ENCODE measurements at regions not wholly inside any gene's neighbourhood (a gene's known extent, or its start where the extent isn't known, plus 50 kb on each side); places are given as distances from the start of the nearest gene placed in this dataset.

DNA sequence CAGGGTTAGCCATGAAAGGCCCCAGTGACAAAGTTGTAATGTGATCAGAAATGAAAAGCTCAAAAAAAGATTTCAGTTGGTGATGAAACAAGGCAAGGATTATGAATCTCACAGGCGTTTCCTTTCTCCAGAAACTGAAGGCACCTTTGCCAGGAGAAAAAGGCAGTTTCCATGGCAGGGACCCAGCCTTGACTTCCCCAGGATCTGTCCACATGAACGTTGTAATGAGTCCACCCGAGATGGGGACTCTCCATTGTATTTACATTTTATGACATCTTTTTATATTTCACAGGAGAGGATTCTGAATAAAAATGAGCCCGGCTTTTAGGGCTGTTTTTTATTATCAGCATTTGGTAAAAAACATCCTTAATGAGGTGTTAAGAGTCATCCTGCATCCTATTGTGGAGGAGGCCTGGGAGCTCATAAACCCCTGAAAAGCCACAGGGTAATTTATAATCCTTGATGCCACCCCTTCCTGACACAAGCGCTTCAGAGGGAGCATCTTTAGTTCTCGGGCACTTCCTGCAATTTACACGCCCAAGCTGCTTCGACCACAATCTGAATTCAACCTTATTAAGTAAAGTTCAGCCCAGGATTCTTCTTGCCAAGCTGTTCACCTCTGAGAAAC lies 74.1 kb upstream of the SALL4 start:
- no peak for DNase-seq (ENCODE audit: low spot score)

DNA sequence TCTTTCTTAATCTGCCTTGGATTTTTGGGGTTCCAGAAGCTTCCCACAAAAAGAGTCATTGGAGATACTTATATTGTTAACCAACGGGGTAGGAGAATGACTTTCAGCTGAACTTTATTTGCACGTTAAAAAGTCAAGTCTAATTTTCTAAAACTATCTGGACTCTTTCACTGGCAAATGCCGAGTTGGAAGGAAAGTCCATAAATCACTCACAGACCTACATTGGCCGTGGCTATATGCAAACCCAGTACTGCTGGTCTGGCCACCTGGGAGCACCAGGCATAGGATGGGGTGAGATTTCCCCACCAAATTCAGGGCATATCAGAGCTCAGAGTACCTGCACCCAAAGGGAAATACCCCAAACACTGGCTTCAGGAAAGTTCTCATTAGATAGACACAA lies 71.3 kb upstream of the SALL4 start:
- no peak for DNase-seq (ENCODE audit: low spot score)

DNA sequence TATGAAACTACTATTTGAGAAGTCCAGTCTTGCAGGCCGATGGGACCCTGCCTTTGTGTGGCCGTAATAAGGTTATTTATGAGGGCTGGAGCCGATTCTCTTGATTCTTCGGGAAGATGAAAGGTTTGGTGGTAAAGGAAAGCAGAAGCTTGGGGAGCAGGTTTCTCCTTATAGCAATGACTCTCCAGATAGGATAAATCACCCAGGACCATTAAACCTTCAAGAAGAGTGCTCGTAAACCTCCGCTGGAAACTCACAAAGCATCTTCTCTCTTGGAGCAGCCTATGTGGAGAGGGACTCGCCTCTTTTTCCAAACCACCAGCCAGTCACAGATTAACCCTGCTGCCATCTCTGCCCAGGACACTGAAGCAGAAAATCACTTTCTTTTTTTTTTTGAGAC lies 69.6 kb upstream of the SALL4 start:
- no peak for DNase-seq (ENCODE audit: low spot score)

DNA sequence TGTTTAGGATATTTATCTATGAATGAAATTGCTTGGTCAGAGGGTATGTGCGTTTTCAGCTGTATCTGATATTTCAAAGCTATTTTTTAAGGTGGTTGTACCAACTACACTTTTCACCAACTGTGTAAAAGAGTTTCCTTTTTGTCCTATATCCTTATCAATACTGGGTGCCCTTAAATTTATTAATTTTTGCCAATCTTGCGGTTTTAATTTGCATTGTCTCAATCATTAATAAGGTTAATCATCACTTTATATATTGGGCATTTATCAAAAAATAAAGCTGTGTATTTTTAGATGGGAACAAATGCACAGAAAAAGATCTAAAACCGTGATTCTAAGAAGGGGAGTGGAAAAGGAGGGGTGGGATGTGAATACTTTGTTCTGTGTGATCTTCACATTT lies 66.7 kb upstream of the SALL4 start:
- no peak for DNase-seq (ENCODE audit: low spot score)

DNA sequence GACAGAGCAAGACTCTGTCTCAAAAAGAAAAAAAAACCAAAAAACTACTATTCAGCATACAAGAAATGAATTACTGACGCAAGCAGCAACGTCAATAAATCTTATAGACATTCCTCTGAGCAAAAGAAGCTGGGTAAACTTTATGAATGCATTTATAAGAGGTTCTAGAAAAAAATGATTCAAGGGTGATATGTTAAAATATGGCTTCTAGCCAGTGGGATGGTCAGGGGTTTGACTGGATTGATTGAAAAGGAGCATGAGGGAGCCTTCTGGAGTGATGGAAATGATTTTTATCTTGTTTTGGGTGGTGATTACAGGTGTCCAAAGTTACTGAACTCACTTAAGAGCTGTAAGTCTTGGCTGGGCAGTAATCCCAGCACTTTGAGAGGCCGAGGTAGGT lies 64.9 kb upstream of the SALL4 start:
- DNase-seq (ENCODE audit: low spot score), result no peak

DNA sequence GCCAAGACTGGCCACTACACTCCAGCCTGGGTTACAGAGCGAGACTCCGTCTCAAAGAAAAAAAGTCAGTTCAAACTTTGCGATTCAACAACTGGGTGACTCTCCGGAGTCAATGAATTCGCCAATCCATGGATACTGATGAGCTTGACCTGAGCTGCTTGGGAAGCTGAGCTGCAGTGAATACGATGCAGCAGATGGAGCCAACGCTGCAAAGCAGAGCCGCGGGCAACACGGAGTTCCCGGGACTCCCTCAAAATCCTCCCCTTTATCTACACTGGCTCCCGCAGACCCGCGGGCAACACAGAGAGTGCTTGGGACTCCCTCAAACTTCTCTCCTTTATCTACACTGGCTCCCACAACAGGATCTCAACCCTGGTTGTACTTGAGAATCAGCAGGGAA lies 62.6 kb upstream of the SALL4 start:
- no peak for DNase-seq (ENCODE audit: low spot score)

DNA sequence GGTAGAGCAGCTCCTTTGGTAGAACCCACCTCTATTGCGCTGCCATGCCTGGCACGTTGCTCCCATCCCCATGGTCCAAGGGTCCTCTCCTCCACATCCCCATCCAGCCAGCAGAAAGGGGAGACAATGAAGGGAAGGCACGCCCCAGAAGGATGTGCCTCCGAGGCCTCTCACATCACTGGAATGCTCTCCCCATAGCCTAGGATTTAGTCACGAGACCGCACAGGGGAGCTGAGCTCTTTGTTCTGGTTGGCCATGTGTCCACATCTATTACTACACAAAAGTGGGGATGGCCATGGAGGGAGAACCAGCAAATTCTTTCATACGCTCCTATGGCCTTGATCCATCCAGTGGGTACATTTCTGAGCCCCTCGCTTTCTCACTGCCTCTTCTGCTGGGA lies 60.5 kb upstream of the SALL4 start:
- no peak for DNase-seq (ENCODE audit: low spot score)

DNA sequence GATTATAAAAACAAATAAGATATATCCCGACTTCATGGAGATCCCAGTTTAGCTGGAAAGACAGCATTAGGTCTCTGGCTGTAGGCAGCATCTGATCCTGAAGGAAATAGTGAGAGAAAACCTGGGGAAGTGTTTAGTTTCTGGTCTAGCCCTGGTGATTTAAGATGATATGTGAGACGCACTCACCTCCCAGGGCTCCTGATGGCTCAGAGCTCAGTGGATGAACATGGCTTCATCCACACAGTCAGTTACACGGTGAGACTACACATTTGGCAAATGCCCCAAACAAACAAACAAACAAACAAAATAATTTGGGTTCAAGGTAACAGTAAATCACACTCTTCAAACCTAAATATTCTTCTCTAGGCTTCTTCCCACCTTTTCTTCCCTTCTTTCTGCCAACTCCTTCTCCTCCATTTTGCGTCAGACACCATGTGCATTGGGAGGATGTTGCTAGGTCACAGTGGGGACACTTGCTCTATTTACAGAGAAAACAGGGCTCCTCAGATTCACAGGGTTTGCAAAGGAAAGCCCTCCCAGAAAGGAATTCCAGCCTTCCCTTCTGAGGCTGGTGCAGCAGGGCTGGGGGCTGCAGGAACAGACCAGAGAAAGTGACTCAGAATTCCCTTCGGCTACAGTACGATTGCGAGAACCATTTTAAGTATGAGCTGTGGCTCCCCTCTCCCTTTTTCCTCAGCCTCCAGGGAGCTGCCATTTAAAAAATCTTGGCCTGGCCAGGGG lies 59.6 kb upstream of the SALL4 start:
- no peak for DNase-seq (ENCODE audit: low spot score)

DNA sequence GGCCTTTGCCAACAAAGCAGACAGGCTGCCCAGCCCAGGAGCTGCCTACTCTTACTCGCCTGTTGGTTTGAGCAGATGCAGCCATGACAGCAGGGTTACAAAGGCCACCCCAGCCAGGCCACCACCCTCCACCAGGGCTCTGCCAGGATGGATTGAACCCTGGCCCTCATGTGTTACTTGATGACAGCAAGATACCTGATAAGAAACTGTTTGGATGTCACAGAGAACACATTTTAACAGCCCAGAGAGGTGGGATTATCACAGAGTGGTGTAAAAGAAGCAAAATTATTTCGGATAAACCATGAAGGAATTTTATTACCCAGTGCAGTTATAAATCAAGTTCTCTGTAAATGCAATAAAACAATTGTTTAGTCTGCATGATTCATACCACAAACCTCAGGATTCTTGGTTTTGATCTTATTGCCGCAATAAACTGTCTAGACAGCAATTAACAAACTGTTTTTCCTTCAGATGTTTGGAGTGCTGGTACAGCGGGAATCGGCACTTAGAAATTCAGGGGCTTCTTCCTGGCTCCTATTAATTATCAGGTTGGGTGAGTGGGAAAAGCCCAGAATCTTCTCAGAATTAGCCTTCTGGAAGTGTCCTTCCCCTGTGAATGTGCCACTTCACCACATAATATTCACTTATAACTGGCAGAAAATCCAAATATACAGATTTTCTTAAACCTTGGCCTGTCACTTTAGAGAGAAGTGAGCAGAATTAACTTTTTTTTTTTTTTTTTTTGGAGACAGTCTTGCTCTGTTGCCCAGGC lies 58.0 kb upstream of the SALL4 start:
- no peak for DNase-seq (ENCODE audit: low spot score)

DNA sequence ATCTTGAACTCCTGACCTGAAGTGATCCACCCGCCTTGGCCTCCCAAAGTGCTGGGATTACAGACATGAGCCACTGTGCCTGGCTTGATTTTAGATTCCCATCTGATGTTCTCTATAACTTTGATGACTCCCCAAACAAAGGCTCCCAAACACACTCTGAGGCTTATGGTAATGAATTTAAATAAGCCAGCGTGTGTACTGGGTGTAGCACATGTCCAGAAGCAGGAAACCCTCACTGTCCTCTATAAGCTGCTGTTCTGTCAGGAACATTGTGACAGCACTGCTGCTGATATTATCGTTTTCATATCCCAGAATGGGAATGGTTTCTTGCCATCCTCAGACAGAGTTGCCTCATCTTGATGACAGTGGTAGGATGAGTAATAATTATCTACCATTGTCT lies 54.1 kb upstream of the SALL4 start:
- DNase-seq (ENCODE audit: low spot score), result no peak

DNA sequence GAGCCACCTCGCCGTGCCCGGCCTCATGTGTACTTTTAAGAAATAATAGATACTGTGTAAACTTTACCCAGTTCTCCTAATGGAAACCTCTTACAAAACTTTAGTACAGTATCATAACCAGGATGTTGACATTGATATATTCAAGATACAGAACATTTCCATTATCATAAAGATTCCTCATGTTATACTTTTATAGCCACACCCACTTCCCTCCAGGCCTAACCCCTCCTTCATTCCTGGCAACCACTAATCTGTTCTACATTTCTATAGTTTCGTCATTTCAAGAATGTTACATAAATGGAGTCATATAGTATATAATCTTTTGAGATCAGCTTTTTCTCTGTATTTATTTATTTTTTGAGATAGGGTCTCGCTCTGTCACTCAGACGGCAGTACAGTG lies 52.6 kb upstream of the SALL4 start:
- DNase-seq (ENCODE audit: low spot score), result no peak

Measured in cerebellar cortex (tissue), 1 donor.